HG02588 (cell line): ENCODE measurements at regions not wholly inside any gene's neighbourhood (a gene's known extent, or its start where the extent isn't known, plus 50 kb on each side); places are given as distances from the start of the nearest gene placed in this dataset.
A peak's percentile ranks its signal among the peaks of the same experiment; 100 is the strongest.

Experiments used
- ATAC-seq: cut with Tn5 transposase; IDR thresholded peaks from one replicate; pipeline ENCODE4 v1.9.1; 2021; ENCODE audit warnings: mild to moderate bottlenecking, moderate library complexity; ENCODE audit not compliant: unreplicated experiment

DNA sequence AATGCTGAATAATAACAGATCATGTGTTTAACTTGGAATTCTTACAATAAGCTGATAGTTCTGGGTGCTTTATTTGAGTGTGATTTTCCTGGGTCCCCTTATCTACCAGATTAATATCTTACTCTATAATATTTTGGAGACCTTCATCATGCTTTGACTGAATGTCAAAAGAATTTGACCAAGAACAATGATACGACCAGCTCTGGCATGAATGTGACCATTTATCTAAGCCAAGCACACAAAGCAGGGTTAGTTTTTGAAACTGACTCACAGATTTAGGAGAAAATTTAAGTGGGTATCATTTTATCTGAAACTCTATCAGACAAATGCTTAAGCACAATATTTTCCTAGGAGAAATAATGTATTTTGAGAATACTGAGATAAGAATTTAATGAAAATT lies 677.0 kb downstream of the NYAP2 start:
- ATAC-seq, result no peak

DNA sequence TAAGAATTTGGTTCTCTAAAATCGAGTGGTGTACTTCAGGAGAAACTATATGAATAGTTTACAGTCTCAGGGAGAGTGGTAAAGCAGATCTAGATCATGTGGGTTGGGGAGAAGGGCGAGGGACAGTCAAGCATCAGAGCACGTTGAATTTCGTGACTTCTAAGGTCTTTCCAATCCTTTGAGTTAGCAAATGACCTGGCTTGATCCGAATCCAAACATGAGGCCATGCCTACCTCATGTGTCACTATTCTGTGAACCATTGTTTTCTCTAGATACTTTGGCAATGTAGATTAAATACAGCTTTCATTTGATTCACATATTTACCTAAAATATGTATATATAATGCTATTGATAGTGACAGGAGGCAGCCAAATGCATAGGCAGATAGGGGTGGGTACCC lies 674.9 kb downstream of the NYAP2 start:
- no peak for ATAC-seq

DNA sequence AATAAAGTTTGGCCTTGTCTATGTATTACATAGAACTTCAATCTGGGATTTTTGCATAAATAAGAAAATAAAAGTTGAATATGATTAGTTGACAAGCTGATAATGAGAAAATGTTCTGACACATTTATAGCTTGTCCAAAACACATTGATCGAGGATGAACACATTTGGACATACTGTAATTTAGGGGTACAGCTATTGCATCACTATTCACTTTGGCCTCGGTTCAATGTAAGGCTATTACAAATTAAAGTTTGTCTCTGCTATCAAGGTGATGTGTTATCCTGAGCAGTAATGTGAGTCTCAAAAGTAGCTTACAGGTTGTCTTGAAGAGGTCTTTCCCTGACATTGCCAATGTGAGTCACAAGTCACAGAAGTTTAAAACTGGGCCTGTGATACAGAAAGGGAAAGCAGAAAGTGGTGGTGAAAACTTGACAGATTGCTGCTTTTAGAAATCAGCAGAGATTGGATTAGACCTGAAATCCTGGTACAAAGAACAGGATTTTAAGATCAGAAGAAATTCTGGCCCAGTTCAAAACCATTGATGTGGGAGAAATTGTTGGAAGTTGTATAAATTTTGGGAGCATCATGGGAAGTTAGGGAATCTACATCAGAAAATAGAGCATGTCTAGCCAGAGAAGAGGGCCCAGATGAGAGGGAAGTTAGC lies 674.1 kb downstream of the NYAP2 start:
- no peak for ATAC-seq

DNA sequence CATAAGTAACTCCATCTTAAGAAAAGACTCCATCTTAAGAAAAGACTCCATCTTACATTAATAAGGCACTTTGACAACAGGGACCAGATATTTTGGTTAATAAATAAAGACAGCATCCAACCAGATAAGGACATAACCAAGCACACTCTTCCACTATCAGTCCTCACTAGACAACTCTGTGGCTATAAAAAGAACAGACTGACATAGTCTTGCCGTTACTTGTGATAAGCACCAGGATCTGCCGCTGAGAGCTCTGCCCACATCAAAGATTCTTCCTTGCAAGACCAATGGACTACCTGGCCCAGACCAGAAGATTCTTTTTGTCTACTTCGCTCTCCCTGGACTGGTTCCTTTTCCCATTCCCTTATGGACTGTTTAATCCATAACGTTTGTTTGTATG lies 667.4 kb downstream of the NYAP2 start:
- ATAC-seq, result no peak

DNA sequence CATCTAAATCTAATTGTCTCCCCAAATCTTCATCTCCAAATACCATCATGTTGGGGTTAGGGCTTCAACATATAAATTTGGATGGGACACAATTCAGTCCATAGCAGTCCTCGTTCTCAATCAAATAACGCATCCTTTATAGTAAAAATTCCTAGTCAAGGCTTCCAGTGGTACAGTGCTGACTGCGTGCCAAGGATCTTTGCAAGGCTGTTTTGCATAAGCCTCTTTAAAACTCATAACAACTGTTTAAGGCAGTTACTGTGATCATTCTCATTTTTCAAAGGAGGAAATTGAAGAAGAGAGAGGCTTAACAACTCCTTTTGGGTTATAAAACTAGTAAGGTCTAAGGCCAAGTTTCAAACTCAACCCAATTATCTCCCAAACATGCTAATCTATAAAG lies 666.9 kb downstream of the NYAP2 start:
- no peak for ATAC-seq

DNA sequence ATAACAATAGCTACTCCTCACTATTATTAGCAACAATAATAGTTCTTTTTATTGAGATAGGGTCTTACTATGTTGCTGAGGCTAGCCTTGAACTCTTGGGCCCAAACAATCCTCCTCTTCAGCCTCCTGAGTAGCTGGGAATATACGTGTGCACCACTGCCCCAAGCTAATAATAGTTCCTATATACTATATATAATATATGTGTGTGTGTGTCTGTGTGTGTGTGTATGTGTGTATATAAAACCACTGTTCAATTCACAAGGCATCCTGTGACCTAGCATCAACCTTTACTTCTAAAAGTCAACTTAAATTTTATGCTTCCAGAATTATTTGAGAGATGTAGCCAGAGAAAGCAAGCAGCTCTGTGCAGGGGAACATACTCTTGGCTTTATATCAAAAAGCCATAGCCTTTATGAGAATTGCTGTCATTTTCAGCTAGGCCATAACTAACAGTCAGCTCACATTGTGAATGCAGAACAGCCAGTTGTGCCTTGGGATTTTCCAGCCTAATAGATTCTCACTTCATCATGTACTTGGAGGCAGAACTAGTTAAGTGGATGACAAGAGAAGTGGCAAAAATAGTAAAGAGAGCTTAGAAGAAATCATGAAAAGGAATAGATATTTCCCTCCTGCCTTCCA lies 665.5 kb downstream of the NYAP2 start:
- no peak for ATAC-seq

DNA sequence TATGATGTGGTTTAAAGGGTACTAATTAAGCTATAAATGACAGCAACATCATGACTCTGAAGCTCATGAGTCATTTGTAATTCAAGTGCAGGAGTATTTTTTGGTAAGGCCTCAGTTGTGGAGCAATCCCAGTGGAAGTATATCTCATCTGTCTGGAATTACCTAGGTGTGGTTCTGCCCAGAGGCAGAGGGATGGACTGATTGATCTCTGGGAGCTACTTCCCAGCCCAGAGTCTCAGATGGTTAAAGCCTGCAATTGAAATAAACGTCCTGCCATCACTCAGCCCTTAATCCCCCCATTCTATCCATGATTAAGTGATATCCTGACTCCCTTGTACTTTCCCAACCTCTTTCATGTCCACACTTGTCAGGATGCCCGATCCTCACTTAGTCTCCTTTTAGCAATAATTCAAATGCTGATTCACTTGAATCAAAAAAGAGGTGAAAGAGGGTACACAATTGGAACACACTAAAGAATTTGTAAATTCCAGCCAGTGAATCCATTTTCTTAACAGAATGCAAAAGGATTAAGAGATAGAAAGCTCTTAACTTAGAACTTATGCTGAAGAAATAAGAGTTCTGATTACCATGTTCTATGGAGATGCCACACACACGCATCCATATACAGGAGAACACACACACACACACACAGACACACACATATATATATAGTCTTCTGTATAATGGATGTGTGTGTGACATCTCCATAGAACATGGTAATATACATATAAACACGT lies 664.4 kb downstream of the NYAP2 start:
- ATAC-seq, result no peak

DNA sequence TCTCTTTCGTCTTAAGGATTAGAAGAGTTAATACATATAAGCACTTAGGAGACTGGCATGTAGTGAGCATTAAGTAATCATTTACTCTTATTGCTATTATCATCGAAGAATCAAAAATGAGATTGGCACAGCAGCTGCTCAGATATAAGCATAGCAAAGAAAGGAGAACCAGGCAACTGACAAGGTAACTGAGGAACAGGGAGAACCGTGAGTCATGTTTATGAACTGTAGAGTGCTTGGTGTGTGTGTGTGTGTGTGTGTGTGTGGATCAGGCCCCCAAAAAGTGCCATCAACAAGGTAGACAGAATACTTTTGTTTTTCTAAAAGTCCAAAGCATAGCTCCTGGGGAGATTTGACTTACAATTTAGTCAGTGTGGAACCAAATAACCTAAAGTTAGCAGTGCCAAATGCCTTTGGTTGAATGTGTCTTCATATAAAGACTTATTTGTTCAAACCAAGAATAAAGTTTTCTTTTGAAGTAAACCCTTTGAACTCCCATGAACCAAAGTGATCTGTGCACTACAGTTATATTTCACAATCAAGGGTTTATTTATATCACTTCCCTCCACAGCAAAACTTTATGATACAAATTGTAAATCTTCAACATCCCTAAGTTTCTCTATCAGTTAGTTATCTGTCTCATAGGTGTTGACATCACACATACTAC lies 660.6 kb downstream of the NYAP2 start:
- ATAC-seq, result no peak

DNA sequence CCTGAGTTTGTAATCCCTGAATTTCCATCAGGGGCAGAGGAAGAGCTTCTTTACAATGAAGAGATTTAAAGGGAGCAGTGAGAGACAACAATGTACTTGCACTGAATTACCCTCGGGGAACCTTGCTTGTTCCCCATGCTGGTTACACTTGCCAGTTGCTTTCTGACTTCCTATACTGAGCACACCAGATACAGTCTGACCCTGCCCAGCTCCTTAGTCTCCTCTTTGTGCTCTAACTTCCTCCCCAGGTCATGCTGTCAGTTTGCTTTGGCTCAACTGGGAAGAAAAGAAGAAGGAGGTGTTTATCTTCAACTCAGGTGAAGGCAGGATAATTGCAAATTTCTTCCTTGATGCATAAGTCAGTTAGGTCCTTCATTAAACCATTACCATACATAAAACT lies 658.4 kb downstream of the NYAP2 start:
- ATAC-seq, result no peak

DNA sequence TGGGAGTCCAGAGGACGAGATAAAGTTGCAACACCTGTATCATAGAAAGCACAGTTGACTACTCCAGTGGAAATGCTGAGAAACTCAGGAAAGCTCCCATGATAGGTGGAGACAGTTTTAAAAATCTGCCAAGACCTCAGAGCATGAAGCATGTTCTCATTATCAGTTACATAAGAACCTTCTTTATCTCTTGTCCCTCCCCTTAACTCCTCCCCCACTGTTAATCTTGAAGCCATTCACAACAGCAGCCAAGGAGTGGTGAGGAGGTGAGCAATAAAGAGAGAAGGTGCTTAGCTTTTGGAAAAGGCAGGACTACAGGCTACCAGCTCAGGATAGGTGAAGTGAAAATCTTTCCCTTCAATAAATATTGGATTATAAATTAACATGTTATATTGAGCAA lies 657.9 kb downstream of the NYAP2 start:
- no peak for ATAC-seq

DNA sequence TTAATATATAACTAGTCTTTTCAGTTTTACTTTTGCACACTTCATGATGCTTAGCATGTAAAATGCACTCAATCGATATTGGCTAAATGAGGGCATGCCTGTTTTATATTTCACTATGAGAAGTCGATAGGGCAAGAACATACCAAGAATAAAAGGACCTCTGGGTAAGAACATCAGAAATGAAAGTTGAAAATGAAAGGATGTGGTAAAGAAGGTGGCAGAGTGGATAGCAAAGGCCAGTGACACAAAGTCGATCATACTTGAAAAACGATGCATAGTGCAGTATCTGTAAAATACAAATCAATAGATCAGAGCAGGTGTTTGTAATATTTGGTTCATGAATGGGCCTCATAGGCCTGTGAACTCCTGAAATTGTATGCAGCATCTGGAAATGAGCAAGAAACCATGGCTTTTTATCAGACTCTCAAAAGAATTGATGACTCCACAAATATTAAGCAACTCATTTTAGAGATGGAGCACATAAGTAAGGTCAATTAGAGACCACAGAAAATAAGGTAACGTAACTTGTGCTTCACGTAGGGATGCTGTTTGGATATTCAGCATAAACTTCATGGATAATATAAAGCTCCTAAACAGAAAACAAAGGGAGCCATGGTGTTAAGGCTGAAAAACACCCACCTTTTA lies 653.4 kb downstream of the NYAP2 start:
- ATAC-seq, result no peak

DNA sequence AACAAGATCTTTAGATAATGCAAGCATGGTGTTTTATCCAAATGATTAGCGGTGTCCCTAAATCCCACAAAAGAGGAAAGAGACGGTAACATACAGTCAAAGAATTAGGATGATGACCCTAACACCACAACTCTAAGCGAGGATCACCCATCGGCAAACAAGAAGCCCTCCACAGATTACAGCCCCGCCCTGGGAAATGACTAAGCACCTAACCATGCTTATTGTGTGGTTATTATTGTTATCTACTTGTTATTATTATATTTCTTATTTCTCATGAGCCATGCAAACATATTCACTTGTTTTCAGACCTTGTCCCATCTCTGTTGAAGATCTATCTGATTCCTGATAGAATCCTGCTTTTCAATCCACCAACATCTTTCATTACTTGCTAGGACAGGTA lies 651.3 kb downstream of the NYAP2 start:
- ATAC-seq, result no peak

DNA sequence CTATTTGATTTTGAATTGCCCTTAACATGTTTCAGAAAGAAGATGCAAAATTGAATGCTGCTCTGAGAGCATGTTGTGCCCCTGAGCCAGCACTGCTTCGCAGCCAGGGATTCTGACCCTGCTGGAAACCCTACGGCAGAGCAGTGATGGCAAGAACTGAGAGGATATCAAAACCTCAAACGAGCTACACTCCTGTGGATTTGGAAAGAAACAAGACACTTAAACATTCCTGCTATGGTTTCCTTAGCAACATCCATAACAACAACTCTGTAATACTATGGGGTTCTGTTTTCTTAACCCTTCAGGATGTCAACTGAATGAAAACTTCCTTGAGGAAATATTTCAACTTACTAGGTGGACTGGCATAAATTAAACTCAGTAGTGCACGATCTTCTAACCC lies 649.1 kb downstream of the NYAP2 start:
- no peak for ATAC-seq

DNA sequence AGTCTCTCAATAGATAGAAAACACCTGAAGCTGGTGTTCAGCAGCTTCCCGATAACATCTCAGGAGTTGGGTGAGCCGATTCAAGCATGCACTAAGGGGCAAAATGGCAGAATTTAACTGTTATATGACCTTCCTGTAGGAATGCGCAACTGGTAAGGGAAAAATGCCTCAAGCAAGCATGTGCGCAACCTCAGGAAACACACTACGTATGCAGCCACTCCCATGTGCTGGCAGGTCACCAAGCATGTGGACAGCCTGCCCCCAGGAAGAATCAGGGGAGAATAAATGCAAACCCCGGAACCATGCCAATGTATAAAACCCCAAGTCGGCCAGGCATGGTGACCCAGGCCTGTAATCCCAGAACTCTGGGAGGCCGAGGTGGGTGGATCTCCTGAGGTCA lies 645.6 kb downstream of the NYAP2 start:
- ATAC-seq, result no peak

DNA sequence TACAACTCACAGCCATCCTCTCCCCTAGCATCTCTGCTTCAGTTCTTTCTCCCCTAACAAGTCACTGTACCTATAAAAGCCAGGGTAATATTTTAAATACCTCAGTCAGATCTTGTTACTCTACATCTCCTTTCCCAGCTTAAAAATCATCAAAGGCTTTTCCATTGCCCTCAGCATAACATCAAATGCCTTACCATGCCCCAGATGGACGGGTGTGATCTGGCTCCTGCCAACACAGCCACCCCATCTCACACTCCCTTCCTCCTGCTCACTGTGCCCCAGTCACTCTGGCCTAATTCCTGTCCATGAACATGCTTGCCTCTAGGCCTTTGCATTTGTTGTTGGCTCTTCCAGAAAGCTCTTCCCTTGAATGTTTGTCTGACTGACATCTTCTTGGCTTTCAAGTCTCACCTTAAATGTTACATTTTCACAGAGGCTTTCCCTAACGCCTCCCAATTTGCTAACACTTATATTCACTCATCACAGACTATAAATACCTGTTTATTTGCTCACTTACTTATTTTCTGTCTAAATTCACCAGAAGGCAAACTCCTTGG lies 640.9 kb downstream of the NYAP2 start:
- ATAC-seq, result no peak

DNA sequence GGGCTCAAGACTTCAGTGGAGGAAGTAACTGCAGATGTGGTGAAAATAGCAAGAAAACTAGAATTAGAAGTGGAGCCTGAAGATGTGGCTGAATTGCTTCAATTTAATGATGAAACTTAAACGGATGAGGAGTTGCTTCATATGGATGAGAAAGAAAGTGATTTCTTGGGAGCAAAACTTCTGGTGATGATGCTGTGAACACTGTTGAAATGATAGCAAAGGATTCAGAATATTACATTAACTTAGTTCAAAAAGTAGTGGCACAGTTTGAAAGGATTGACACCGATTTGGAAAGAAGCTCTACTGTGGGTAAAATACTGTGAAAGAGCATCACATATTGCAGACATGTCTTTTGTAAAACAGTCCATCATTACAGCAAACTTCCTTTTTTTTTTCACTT lies 638.0 kb downstream of the NYAP2 start:
- ATAC-seq, result no peak

DNA sequence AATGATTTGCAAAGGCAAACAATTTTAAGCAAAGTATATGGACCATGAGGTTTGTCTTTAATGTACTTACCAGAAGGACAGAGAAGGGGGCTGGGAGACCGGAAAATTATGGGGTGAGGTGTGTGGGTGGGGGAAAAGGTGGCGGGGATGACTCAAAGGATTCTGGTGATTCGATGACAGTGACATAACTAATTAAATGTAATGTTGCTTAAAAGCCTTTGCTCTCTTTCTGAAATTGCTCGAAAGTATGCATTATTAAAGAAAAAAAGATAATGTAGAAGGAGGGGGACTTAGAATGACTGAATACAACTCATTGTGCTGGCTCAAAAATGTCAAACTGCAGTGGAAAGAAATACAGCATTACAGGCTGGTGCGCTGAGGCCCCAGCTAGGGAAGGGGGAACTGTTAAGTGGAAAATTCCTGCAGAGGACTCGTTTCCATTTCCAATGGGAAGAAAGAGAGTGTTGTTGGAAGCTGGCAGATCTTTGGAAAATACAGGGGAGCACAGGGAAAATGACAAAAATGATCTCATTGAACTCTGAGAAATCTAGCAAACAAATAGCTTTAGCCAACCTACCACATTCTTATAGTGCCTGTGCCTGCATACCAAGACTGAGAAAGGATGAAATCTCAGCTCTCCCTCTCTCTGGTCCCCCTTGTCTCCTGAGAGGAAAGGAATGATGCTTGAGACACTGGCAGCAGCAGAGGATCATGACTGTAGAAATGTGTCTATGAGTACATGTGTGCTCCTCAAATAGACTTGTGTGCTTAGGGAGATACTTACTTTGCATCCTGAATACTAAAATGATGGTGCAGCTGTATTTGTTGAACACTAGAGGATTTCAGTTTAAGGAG lies 632.4 kb downstream of the NYAP2 start:
- peak; percentile 22 for ATAC-seq

DNA sequence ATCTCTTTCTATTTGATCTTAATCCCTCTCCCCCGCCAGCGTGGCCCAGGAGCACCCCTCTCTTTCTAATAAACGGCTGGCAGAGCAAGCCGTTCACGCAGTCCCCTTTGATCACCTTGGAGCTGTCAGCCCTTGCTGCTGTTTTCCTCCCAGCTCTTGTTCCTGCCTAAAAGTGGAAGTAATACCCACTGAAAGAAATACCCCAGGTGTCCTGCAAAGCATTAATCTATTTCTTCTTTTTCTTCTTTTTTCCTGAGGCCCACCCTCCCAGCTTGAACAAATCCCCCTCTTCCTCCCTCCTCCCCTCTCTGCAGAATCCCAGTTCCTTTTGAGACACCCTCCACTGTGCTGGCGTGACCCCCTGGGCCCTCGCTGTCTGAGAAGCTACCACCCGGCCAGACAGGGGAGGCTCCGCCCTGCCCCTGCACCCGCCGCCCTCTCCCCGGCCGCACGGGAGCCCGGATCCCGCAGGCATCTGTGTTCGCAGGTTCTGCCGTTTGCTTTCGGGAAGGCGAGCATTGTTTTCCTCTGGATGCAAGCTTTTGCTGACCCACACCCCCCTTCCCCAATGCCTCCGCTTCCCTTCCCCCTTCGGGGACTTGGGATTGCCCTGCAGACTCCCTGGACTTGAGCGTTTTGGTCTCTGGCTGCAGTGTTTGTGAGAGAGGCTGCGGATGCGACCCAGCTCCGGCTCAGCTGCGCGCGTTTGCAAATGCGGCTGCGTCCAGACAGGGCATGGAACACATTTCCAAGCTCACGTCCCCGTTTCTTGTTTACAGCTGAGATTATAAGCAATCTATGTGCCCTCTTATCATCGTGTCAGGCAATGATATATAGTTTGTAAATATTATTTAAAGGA lies 631.5 kb downstream of the NYAP2 start:
- ATAC-seq, result peak; percentile 53

DNA sequence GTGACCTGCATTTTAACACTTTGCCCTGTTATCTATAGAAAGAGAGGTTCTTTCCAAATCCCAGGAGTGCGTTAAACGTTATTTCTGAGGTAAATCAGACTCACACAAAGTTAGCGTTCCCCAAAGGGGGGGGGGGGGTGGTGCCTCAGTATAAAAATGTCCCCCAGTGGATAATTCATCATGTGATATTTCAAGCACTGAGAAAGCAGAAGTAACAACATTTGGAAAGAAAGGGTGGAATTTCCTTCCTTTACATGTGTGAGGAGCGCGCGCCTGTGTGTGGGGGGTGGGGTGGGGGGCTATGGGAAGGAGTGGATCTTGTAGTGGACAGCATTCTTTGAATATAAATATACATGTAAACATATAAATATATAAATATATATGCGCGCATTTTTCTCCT lies 630.9 kb downstream of the NYAP2 start:
- ATAC-seq, result no peak
